ENCODE measurements at regions not wholly inside any gene's neighbourhood (a gene's known extent, or its start where the extent isn't known, plus 50 kb on each side); places are given as distances from the start of the nearest gene placed in this dataset.

DNA sequence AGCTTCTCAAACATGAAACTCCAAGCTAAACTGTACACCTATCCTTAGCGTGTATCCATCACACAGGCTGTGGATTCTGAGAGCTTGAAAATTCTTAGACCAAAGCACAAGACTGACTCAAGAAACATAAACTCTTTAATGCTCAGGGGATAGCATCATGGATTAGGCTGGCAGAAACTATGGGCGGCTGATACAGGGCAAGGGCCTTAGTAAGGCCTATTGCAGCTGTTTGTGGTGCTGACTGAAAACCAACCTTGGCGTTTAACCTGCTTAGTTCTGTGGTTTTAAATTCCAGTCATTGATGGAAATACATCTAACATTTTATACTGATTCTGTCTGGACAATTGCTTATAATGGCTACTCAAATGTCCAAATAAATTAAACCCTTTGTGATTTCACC is 183.7 kb downstream of the TLR4 start:
- TF ChIP-seq, protein P1, sequence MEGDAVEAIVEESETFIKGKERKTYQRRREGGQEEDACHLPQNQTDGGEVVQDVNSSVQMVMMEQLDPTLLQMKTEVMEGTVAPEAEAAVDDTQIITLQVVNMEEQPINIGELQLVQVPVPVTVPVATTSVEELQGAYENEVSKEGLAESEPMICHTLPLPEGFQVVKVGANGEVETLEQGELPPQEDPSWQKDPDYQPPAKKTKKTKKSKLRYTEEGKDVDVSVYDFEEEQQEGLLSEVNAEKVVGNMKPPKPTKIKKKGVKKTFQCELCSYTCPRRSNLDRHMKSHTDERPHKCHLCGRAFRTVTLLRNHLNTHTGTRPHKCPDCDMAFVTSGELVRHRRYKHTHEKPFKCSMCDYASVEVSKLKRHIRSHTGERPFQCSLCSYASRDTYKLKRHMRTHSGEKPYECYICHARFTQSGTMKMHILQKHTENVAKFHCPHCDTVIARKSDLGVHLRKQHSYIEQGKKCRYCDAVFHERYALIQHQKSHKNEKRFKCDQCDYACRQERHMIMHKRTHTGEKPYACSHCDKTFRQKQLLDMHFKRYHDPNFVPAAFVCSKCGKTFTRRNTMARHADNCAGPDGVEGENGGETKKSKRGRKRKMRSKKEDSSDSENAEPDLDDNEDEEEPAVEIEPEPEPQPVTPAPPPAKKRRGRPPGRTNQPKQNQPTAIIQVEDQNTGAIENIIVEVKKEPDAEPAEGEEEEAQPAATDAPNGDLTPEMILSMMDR (IDR thresholded peaks at IDR 0.05; ENCODE audit: low read depth, low read length, missing control alignments), result no peak
- no peak overlapping the region for H3K4me3 ChIP-seq (ENCODE audit: low read depth, low read length)
- in situ Hi-C loops (cut with HindIII; ENCODE audit: low sequenced_read_pairs), result no loop called here
- no peak for DNase-seq (ENCODE audit: low read depth)

DNA sequence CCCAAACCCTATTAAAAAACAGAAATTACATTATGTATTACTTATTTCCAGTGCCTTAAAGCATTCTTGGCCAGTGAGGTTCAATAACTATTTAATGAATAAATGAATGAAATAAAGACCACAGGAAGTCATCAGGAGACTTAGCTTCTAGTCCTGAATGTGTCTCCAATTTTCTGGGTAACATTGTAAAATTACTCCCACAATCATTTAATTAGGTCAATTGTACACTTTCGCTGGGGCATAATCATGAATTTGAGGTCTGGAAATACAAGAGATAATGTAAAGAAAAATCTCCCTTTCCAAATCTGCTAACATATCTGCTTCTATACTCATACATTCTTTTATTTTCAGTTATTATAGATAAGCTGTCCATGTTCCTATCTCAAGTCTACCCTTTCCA is 199.2 kb downstream of the TLR4 start:
- DNase-seq (ENCODE audit: low read depth), result no peak
- in situ Hi-C loops (cut with HindIII; ENCODE audit: low sequenced_read_pairs), result no loop called here
- no peak overlapping the region for H3K4me3 ChIP-seq (ENCODE audit: low read depth, low read length)
- TF ChIP-seq, protein P1 (IDR thresholded peaks at IDR 0.05; ENCODE audit: low read depth, low read length, missing control alignments), result no peak

DNA sequence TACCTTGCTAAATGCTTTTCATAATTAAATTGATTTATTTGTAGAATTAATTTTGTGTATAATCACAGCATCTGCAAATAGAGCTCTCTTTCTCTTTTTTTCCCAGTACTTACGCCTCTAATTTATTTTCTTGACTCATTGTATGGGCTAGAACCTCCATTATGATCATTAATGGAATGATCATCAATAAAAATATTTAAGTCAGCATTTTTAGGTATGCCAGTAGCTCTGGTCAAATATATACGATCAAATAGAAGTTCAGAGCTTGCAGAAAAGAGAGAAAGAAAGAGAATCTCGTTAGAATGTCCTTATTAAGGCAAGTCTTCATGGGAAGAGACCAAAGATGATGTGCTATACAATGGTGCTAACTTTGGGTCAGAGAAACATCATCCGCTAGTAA is 202.6 kb downstream of the TLR4 start:
- no peak overlapping the region for H3K4me3 ChIP-seq (ENCODE audit: low read depth, low read length)
- in situ Hi-C loops (cut with HindIII; ENCODE audit: low sequenced_read_pairs), result no loop called here
- no peak for DNase-seq (ENCODE audit: low read depth)
- TF ChIP-seq, protein P1 (IDR thresholded peaks at IDR 0.05; ENCODE audit: low read depth, low read length, missing control alignments), result no peak

DNA sequence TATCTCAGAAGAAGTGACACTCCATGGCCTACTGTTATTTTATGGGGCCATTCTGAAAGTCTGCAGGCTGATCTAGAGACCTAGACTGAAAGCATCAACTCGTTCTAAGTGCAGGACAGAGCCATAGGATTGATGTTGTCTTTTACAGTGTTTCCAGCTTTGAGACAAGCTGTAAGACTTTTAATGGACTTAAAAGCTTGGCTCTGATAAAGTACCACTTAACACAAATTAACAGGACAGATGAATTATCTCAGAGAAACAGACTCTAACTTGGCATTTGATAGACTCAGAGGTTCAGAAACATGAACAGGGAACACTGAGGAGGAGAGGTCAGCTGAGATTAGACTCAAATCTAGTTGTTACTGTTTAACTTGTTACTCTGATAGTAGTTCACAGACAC is 203.2 kb downstream of the TLR4 start:
- in situ Hi-C loops (cut with HindIII; ENCODE audit: low sequenced_read_pairs), result no loop called here
- no peak for DNase-seq (ENCODE audit: low read depth)
- no peak overlapping the region for H3K4me3 ChIP-seq (ENCODE audit: low read depth, low read length)
- TF ChIP-seq, protein P1 (IDR thresholded peaks at IDR 0.05; ENCODE audit: low read depth, low read length, missing control alignments), result no peak

DNA sequence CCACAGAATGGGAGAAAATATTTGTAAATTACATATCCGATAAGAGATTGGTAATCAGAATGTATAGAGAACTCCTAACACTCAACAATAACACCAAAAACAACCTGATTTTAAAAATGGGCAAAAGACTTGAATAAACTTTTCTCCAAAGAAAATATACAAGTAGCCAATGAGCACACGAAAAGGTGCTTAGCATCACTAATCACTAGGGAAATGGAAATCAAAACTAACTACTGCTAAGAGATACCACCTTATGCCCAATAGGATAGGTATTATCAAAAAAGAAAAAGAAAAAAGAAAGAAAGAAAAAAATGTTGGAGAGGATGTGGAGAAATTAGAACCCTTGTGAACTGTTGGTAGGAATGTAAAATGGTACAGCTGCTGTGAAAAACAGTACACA is 212.1 kb downstream of the TLR4 start:
- DNase-seq (ENCODE audit: low read depth), result no peak
- TF ChIP-seq, protein P1 (IDR thresholded peaks at IDR 0.05; ENCODE audit: low read depth, low read length, missing control alignments), result no peak
- in situ Hi-C loops (cut with HindIII; ENCODE audit: low sequenced_read_pairs), result no loop called here
- no peak overlapping the region for H3K4me3 ChIP-seq (ENCODE audit: low read depth, low read length)

DNA sequence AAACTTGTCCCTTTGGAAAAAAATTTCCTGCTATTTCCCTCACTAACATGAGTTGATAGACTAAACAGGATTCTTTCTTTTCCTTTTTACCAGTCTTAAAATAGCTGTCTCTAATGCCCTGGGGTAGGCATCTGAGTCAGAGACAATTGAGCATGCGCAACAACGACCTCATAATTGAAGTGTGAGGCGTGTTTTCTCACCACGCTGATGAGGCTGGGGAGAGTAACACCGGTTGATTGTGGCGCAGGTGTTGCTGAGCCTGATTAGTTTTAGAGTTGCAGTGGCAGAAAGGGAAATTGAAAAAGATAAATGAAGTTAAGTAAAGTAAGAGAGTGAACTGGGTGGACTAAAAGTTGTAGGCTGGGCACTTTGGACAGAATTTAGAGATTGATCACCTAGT is 213.7 kb downstream of the TLR4 start:
- in situ Hi-C loops (cut with HindIII; ENCODE audit: low sequenced_read_pairs), result no loop called here
- DNase-seq (ENCODE audit: low read depth), result no peak
- TF ChIP-seq, protein P1 (IDR thresholded peaks at IDR 0.05; ENCODE audit: low read depth, low read length, missing control alignments), result no peak

DNA sequence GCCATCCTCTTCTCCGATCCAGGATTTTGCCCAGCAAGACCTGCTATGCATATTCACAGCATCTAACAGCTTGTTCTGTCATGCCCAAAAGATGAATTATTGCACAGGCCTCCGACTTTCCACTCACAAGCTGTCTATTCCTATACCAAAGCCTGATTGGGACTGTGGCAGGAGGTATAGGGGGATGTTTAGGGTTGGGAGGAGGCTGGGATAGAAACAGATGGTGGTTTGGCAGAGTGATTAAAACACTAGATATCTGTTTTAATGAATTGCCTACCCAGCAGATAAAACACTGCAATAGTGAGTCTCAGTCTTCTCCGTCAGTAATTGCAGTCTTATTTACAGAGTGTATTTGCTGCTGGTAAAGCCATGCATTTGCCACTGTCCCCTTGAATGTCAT is 215.3 kb downstream of the TLR4 start:
- TF ChIP-seq, protein P1 (IDR thresholded peaks at IDR 0.05; ENCODE audit: low read depth, low read length, missing control alignments), result no peak
- in situ Hi-C loops (cut with HindIII; ENCODE audit: low sequenced_read_pairs), result no loop called here
- H3K4me3 ChIP-seq (ENCODE audit: low read depth, low read length), result no peak overlapping the region
- DNase-seq (ENCODE audit: low read depth), result no peak

More for the DNA sequence above, 213.7 kb downstream of the TLR4 start:
- no peak overlapping the region for H3K4me3 ChIP-seq (ENCODE audit: low read depth, low read length)
